GM12878 (cell line): ENCODE measurements at regions not wholly inside any gene's neighbourhood (a gene's known extent, or its start where the extent isn't known, plus 50 kb on each side); places are given as distances from the start of the nearest gene placed in this dataset.

Experiments used
- ATAC-seq: fragments of 200-7000 bp; cut with Tn5 transposase; 3 replicates; pipeline ENCODE4 v1.9.1; 2020; ENCODE audit warnings: mild to moderate bottlenecking, moderate library complexity
- BruUV-seq: library from RNA; stranded (reverse); fragments of 400-500 nt; replicated peaks from 2 replicates; lab custom pipeline; 2021; lab: Mats Ljungman, UMichigan
- CTCF ChIA-PET: fragments of 300-600 bp; sonication (Branson Sonifier 250); formaldehyde crosslinking; extraction: SDS; loops from one replicate; lab custom pipeline; 2021; ENCODE audit warnings: inconsistent platforms; lab: Yijun Ruan, JAX
- POLR2A ChIA-PET: fragments of 350-600 bp; formaldehyde crosslinking; extraction: SDS; loops from one replicate; lab custom pipeline; 2021; ENCODE audit warnings: inconsistent platforms; lab: Charles Lee
- RAD21 ChIA-PET: fragments of 300-600 bp; sonication (Branson Sonifier 250); formaldehyde crosslinking; loops from one replicate; lab custom pipeline; 2023; ENCODE audit warnings: antibody characterized with exemption; ENCODE audit not compliant: unreplicated experiment; lab: Charles Lee
- SMC1A ChIA-PET: fragments of 300-600 bp; sonication (Branson Sonifier 250); formaldehyde crosslinking; loops from one replicate; lab custom pipeline; 2023; ENCODE audit not compliant: unreplicated experiment, uncharacterized antibody; lab: Charles Lee
- DNase-seq: peaks from one replicate; pipeline ENCODE4 v3.0.0-alpha.2; 2011; ENCODE audit warnings: low read depth, low spot score
- FAIRE-seq: peaks from 3 replicates; lab custom pipeline; 2011; peaks lifted over from hg19 to GRCh38; lab: Jason Lieb, UNC
- H2AFZ ChIP-seq: 2 replicates; pipeline ENCODE4 v1.6.0; 2011; ENCODE audit warnings: low read depth, low read length, control low read depth; ENCODE audit not compliant: control insufficient read depth
- H3K27ac ChIP-seq: 2 replicates; pipeline ENCODE4 v1.5.1; 2011; ENCODE audit warnings: control low read depth; ENCODE audit not compliant: control insufficient read depth, insufficient read depth
- H3K27me3 ChIP-seq, 2 experiments: replicated peaks in 1 of 2; 2 replicates each; pipeline versions ENCODE4 v1.6.0 to v1.6.1; 2011; ENCODE audit warnings: low read length in 1 of 2; ENCODE audit not compliant: control insufficient read depth in 2 of 2, insufficient read depth in 2 of 2
- H3K36me3 ChIP-seq, 2 experiments: 2 replicates each; pipeline ENCODE4 v1.5.1; 2011; ENCODE audit warnings: low read length in 1 of 2; ENCODE audit not compliant: control insufficient read depth in 2 of 2, insufficient read depth in 2 of 2
- H3K4me1 ChIP-seq: 2 replicates; pipeline ENCODE4 v1.6.1; 2011; ENCODE audit warnings: mild to moderate bottlenecking, low read length, moderate library complexity, mixed read lengths; ENCODE audit not compliant: control insufficient read depth, insufficient read depth
- H3K4me2 ChIP-seq: 2 replicates; pipeline ENCODE4 v1.6.0; 2011; ENCODE audit warnings: control low read depth; ENCODE audit not compliant: control insufficient read depth, insufficient read depth
- H3K4me3 ChIP-seq: fragments of 200-600 bp; sonication (generic); 2 replicates; pipeline ENCODE4 v1.5.1; 2016
- H3K79me2 ChIP-seq: 2 replicates; pipeline ENCODE4 v1.6.0; 2011; ENCODE audit warnings: low read length; ENCODE audit not compliant: control insufficient read depth, insufficient read depth
- H3K9ac ChIP-seq: 2 replicates; pipeline ENCODE4 v1.8.0; 2011; ENCODE audit warnings: low read length, control low read depth, mixed read lengths; ENCODE audit not compliant: control insufficient read depth, insufficient read depth
- H3K9me3 ChIP-seq: replicated peaks from 3 replicates; pipeline ENCODE4 v1.5.1; 2011; ENCODE audit warnings: mild to moderate bottlenecking, low read length; ENCODE audit not compliant: control insufficient read depth, insufficient read depth
- H4K20me1 ChIP-seq: 2 replicates; pipeline ENCODE4 v1.6.0; 2011; ENCODE audit not compliant: control insufficient read depth, insufficient read depth
- ELK1 ChIP-seq: IDR thresholded peaks from 2 replicates; pipeline ENCODE4 v1.6.1; 2012; ENCODE audit warnings: low read depth, low read length, improper control_type of control experiment
- LARP7 ChIP-seq: fragments of 450-650 bp; IDR thresholded peaks from 2 replicates; pipeline ENCODE4 v1.6.1; 2017; ENCODE audit warnings: mild to moderate bottlenecking
- MEF2A ChIP-seq: IDR thresholded peaks from 2 replicates; pipeline ENCODE4 v1.6.1; 2011; ENCODE audit warnings: low read depth, mild to moderate bottlenecking, low read length, moderate library complexity; ENCODE audit not compliant: insufficient read depth
- WGBS: methylation state at CpG from one replicate; pipeline ENCODE4 v1.1.6; 2016; ENCODE audit warnings: low lambda C conversion rate; ENCODE audit not compliant: insufficient replicate concordance, insufficient coverage; ENCODE audit errors: missing lambda C conversion rate; 5-methylcytosine and 5-hydroxymethylcytosine counted together
- in situ Hi-C: fragments of 300-500 bp; cut with MboI; formaldehyde crosslinking; loops from 9 replicates; pipeline ENCODE4 v1.14.3; 2018; ENCODE audit warnings: mixed read lengths
- intact Hi-C: fragments of 100-400 bp; cut with micrococcal nuclease; formaldehyde crosslinking; loops from one replicate; pipeline ENCODE4 v1.14.2; 2022; ENCODE audit not compliant: unreplicated experiment

- no peak overlapping the region for H3K9ac ChIP-seq
- ATAC-seq (no peak), FAIRE-seq (no peak), DNase-seq (no peak)
- H3K9me3 ChIP-seq = no peaks in the 10 kb centered on the region
- ChIA-PET CTCF (no interaction called here), POLR2A (no interaction called here), SMC1A (no interaction called here), RAD21 (no interaction called here)
- TF ChIP-seq ELK1 = no peak
- peak; percentile 28; the same call in 1 of the 2 replicates for TF ChIP-seq MEF2A
- no peak overlapping the region for H3K27ac ChIP-seq
- H4K20me1 ChIP-seq = no peaks in the 10 kb centered on the region
- H3K27me3 ChIP-seq = no peaks in the 10 kb centered on the region; a peak in 1 of 4 replicates
- no peaks in the 10 kb centered on the region for H3K36me3 ChIP-seq
- WGBS = 42% methylated on average over 3 of the region's 3 CpGs
- intact Hi-C loops (no loop called here), in situ Hi-C loops (no loop called here)
- H3K4me2 ChIP-seq = no peak overlapping the region
- no peak overlapping the region for H3K4me3 ChIP-seq
- no TSS peak for BruUV-seq
- H3K79me2 ChIP-seq = no peaks in the 10 kb centered on the region
- H2AFZ ChIP-seq = no peak overlapping the region
- no peaks in the 10 kb centered on the region for H3K4me1 ChIP-seq
Measured at GRCh38 chr6:21965016-21965415, 331.8 kb downstream of the PRL start.

GRCh38 chr6:21965953-21966539, 330.8 kb downstream of the PRL start:
- no TSS peak for BruUV-seq
- ChIA-PET CTCF (no interaction called here), RAD21 (no interaction called here), POLR2A (no interaction called here), SMC1A (interaction anchor here (0.7 kb wide), 1 partner anchor 31 kb away, joined by 3 read pairs; no protein-coding TSS in a partner anchor)
- DNase-seq = no peak
- H3K27ac ChIP-seq = no peak overlapping the region
- H3K79me2 ChIP-seq = no peaks in the 10 kb centered on the region
- TF ChIP-seq LARP7 = no peak
- H3K9ac ChIP-seq = no peak overlapping the region
- H3K9me3 ChIP-seq = no peaks in the 10 kb centered on the region
- no peaks in the 10 kb centered on the region; a peak in 1 of 4 replicates for H3K27me3 ChIP-seq
- no peak for FAIRE-seq
- no peaks in the 10 kb centered on the region for H3K36me3 ChIP-seq
- H3K4me3 ChIP-seq = no peak overlapping the region
- intact Hi-C loops = no loop called here
- ATAC-seq = no peak
- H2AFZ ChIP-seq = no peak overlapping the region
- H3K4me1 ChIP-seq = no peaks in the 10 kb centered on the region
- no peaks in the 10 kb centered on the region for H4K20me1 ChIP-seq
- WGBS = 28% methylated on average over 8 of the region's 8 CpGs
- in situ Hi-C loops = no loop called here
- no peak overlapping the region for H3K4me2 ChIP-seq
